CD4-positive, alpha-beta T cell treated with Interleukin-12 subunit alpha and Interleukin-12 subunit beta, for 1 hour (primary cell): ENCODE measurements at regions not wholly inside any gene's neighbourhood (a gene's known extent, or its start where the extent isn't known, plus 50 kb on each side); places are given as distances from the start of the nearest gene placed in this dataset.
"Not testable (repeated sequence)": the region's sequence is repeated elsewhere in the genome, so short reads cannot be mapped to it uniquely, and the experiment has no call there.

Source experiments
- DNase-seq: peaks from one replicate; pipeline ENCODE4 v3.0.0-alpha.2; 2020

- no peak for DNase-seq
These were observed 258.2 kb upstream of the POM121L12 start for GRCh38 chr7:52777051-52777822.

- DNase-seq, result no peak
These were observed 259.6 kb upstream of the POM121L12 start for GRCh38 chr7:52775876-52776275.

- DNase-seq, result no peak
These were observed 264.3 kb upstream of the POM121L12 start for GRCh38 chr7:52771177-52771576.

GRCh38 chr7:52764492-52765169, 270.8 kb upstream of the POM121L12 start:
- DNase-seq, result no peak

- DNase-seq, result no peak
These were observed 277.1 kb upstream of the POM121L12 start for GRCh38 chr7:52758356-52758755.

GRCh38 chr7:52753855-52754254, 281.6 kb upstream of the POM121L12 start:
- DNase-seq, result no peak

- DNase-seq, result no peak
These were observed 282.5 kb upstream of the POM121L12 start for GRCh38 chr7:52752891-52753290.

GRCh38 chr7:52749880-52750279, 285.6 kb upstream of the POM121L12 start:
- no peak for DNase-seq

GRCh38 chr7:52747817-52748216, 287.6 kb upstream of the POM121L12 start:
- no peak for DNase-seq

- DNase-seq, result no peak
These were observed 293.7 kb upstream of the POM121L12 start for GRCh38 chr7:52741670-52742290.

GRCh38 chr7:52735656-52736055, 299.8 kb upstream of the POM121L12 start:
- no peak for DNase-seq

- DNase-seq, result not testable (repeated sequence)
These were observed 306.8 kb upstream of the POM121L12 start for GRCh38 chr7:52728683-52729082.

GRCh38 chr7:52727632-52728031, 307.8 kb upstream of the POM121L12 start:
- DNase-seq, result no peak

GRCh38 chr7:52726986-52727385, 308.4 kb upstream of the POM121L12 start:
- DNase-seq, result no peak

GRCh38 chr7:52726493-52726892, 308.9 kb upstream of the POM121L12 start:
- no peak for DNase-seq

- DNase-seq, result no peak
These were observed 311.8 kb upstream of the POM121L12 start for GRCh38 chr7:52723606-52724005.

GRCh38 chr7:52720856-52721255, 314.6 kb upstream of the POM121L12 start:
- DNase-seq, result no peak

GRCh38 chr7:52719677-52720076, 315.8 kb upstream of the POM121L12 start:
- DNase-seq, result no peak

- DNase-seq, result no peak
These were observed 319.7 kb upstream of the POM121L12 start for GRCh38 chr7:52715701-52716100.

- DNase-seq, result no peak
These were observed 322.5 kb upstream of the POM121L12 start for GRCh38 chr7:52712938-52713337.

- no peak for DNase-seq
These were observed 323.5 kb upstream of the POM121L12 start for GRCh38 chr7:52711951-52712350.

GRCh38 chr7:52708846-52709245, 326.6 kb upstream of the POM121L12 start:
- no peak for DNase-seq

- no peak for DNase-seq
These were observed 329.7 kb upstream of the POM121L12 start for GRCh38 chr7:52705768-52706167.

GRCh38 chr7:52700349-52700748, 335.1 kb upstream of the POM121L12 start:
- no peak for DNase-seq
